ENCODE measurements at regions not wholly inside any gene's neighbourhood (a gene's known extent, or its start where the extent isn't known, plus 50 kb on each side); places are given as distances from the start of the nearest gene placed in this dataset.
A peak's percentile ranks its signal among the peaks of the same experiment; 100 is the strongest.

DNA sequence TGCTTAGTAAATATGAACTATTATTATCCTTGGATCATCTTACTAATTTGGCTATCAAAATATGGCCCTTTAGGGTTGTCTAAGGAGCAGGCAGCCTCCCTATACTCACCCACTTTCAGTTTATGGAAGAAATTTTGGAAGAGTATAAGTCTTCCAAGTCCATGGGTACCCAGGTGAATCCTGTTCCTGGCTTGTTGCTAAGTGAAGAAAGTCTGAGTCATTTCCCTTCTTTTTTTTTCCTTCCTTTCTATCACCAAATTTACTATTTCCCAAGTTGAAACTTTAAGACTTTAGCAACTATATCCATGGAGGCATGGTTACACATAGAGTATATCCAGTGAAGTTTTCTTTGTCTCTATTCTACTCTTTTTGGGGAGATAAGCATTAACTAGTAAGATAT lies 184.0 kb upstream of the ACTBL2 start:
- Histone ChIP-seq H3K27me3 (ENCODE audit: control insufficient read depth, insufficient read depth, low read length) (no peaks in the 10 kb centered on the region), H3K4me3 (ENCODE audit: low read depth, low read length) (no peak overlapping the region), H3K36me3 (ENCODE audit: control insufficient read depth, insufficient read depth, low read length) (no peaks in the 10 kb centered on the region)
- DNase-seq (ENCODE audit: low read depth): peak; percentile 65
- FAIRE-seq: no peak
- TF ChIP-seq, protein P1, sequence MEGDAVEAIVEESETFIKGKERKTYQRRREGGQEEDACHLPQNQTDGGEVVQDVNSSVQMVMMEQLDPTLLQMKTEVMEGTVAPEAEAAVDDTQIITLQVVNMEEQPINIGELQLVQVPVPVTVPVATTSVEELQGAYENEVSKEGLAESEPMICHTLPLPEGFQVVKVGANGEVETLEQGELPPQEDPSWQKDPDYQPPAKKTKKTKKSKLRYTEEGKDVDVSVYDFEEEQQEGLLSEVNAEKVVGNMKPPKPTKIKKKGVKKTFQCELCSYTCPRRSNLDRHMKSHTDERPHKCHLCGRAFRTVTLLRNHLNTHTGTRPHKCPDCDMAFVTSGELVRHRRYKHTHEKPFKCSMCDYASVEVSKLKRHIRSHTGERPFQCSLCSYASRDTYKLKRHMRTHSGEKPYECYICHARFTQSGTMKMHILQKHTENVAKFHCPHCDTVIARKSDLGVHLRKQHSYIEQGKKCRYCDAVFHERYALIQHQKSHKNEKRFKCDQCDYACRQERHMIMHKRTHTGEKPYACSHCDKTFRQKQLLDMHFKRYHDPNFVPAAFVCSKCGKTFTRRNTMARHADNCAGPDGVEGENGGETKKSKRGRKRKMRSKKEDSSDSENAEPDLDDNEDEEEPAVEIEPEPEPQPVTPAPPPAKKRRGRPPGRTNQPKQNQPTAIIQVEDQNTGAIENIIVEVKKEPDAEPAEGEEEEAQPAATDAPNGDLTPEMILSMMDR (IDR thresholded peaks at IDR 0.05; ENCODE audit: insufficient read depth, low read length, severe bottlenecking): no peak

DNA sequence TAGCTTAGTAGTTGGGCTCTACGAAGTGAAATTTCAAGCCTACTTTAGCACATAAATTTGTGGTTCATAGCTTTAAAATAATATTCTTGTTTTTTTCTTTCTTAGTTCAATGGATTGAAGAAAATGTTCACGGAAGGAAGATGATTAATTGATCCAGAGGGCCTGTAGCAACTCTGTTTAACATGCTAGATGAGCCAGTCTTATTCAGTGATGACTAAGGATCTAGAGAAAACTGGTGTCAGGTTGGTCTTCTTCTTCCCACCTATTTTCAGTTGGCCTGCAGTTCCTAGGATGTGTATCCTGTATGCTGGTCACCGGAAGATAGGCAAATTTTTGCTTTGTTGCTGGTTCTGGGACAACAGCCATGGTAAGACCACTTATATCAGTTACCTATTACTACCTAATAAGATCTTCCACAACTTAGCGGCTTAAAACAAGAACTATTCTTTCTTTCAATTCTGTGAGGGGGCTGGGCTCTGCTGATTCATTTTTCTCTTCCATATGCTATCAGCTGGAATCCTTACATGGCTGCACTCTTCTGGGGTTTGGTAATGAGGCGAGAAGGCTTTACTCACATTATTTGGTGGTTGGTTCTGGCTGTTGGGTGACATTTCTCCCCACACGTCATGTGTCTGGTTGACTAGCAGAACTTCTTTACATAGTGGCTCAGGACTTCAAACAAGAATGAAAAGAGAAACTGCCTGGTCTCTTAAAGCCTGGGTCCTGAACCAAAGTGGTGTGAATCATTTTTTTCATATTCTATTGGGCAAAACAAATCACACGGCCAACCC lies 182.7 kb upstream of the ACTBL2 start:
- Histone ChIP-seq H3K4me3 (ENCODE audit: low read depth, low read length) (no peak overlapping the region), H3K27me3 (ENCODE audit: control insufficient read depth, insufficient read depth, low read length) (no peaks in the 10 kb centered on the region), H3K36me3 (ENCODE audit: control insufficient read depth, insufficient read depth, low read length) (no peaks in the 10 kb centered on the region)
- peak; percentile 71 for DNase-seq (ENCODE audit: low read depth)
- TF ChIP-seq, protein P1 (IDR thresholded peaks at IDR 0.05; ENCODE audit: insufficient read depth, low read length, severe bottlenecking): no peak
- FAIRE-seq: no peak

DNA sequence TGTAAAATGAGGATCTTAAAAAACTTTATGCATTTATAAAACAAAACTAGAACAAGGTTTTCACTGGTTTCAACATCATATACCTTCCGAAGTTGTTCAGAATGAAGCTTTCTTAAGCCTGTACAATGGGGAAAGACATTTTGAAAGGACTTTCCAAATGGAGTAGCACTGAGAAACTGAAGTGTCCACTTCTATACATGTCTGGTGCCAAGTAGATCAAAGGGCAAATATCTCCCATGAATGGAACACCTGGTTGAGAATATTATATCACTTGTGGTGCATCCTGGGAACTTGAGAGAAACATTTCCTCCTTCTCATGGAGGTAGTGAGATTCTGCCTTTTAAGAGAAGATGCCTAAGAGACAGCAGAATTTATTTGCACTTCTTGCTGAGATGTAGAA lies 182.1 kb upstream of the ACTBL2 start:
- DNase-seq (ENCODE audit: low read depth) (peak; percentile 5), FAIRE-seq (no peak)
- TF ChIP-seq, protein P1 (IDR thresholded peaks at IDR 0.05; ENCODE audit: insufficient read depth, low read length, severe bottlenecking): no peak
- Histone ChIP-seq H3K27me3 (ENCODE audit: control insufficient read depth, insufficient read depth, low read length) (no peaks in the 10 kb centered on the region), H3K4me3 (ENCODE audit: low read depth, low read length) (no peak overlapping the region), H3K36me3 (ENCODE audit: control insufficient read depth, insufficient read depth, low read length) (no peaks in the 10 kb centered on the region)

DNA sequence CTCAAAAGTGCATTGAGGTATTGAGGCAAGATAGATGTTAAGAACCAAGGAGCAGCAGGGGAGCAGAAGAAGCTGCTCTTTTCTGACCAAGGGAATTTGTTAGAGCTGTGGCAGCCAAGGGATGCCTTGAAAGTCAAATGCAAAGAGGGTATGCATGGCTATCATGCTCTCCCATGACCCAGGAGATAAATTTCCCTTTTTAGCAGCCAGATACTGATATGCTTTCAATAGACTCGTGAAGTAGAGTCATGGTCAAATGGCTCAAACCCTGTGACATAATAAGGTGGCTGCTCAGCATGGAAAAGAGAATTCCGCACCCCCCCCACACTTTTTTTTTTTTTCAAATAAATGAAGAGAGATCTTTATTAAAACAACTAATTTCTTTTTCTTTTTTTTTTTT lies 180.9 kb upstream of the ACTBL2 start:
- TF ChIP-seq, protein P1 (IDR thresholded peaks at IDR 0.05; ENCODE audit: insufficient read depth, low read length, severe bottlenecking): no peak
- no peak for FAIRE-seq
- no peak for DNase-seq (ENCODE audit: low read depth)
- H3K4me3 ChIP-seq (ENCODE audit: low read depth, low read length): no peak overlapping the region
- H3K27me3 ChIP-seq (ENCODE audit: control insufficient read depth, insufficient read depth, low read length): no peaks in the 10 kb centered on the region
- H3K36me3 ChIP-seq (ENCODE audit: control insufficient read depth, insufficient read depth, low read length): no peaks in the 10 kb centered on the region

DNA sequence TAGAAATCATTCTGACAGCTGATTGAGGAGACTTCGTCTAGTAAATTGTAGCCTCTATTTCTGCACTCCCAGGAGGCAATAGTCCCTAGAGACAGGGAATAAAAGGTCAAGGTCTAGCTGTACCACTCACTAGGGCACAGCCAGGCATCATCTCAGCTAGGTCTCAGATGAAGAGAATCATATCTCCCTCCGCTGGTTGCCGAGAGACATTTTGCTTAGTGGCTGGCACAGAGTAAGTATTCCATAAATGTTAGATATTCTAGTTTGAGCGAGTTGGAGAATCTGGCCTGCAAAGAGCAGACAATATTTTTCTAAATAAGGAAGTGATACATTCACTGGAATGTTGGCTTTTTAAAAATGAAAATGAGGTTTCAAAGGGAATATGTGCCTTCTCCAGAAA lies 180.4 kb upstream of the ACTBL2 start:
- H3K36me3 ChIP-seq (ENCODE audit: control insufficient read depth, insufficient read depth, low read length): no peaks in the 10 kb centered on the region
- FAIRE-seq (no peak), DNase-seq (ENCODE audit: low read depth) (no peak)
- no peaks in the 10 kb centered on the region for H3K27me3 ChIP-seq (ENCODE audit: control insufficient read depth, insufficient read depth, low read length)
- no peak overlapping the region for H3K4me3 ChIP-seq (ENCODE audit: low read depth, low read length)
- TF ChIP-seq, protein P1 (IDR thresholded peaks at IDR 0.05; ENCODE audit: insufficient read depth, low read length, severe bottlenecking): no peak

DNA sequence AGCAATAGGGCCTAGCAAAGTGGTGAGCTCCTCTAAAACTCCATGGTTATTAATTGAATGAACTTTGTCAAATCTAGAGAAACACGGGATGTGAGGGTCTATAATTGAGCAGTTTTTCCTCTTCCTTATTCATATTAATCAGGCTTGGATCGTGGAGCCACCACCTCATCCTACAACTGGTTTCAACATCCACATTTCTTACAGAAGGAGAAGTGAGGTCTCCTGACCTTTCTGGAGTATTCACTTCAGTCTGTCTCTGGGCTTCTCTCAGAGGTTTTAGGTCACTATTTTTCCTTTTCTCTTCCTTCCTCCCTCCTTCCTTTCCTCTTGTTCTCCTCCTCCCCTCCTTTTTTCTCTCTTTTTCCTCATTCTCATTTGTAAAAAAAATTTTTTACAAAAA lies 177.3 kb upstream of the ACTBL2 start:
- no peak for FAIRE-seq
- Histone ChIP-seq H3K4me3 (ENCODE audit: low read depth, low read length) (no peak overlapping the region), H3K36me3 (ENCODE audit: control insufficient read depth, insufficient read depth, low read length) (no peaks in the 10 kb centered on the region), H3K27me3 (ENCODE audit: control insufficient read depth, insufficient read depth, low read length) (no peaks in the 10 kb centered on the region)
- DNase-seq (ENCODE audit: low read depth): no peak
- TF ChIP-seq, protein P1 (IDR thresholded peaks at IDR 0.05; ENCODE audit: insufficient read depth, low read length, severe bottlenecking): no peak
